ENCODE measurements at regions not wholly inside any gene's neighbourhood (a gene's known extent, or its start where the extent isn't known, plus 50 kb on each side); places are given as distances from the start of the nearest gene placed in this dataset.

GRCh38 chr7:34501156-34501555 lies 156.9 kb upstream of the NPSR1 start:
- no peak for TF ChIP-seq POLR2AphosphoS5 (IDR thresholded peaks at IDR 0.05; ENCODE audit: low read depth)
- no peak for TF ChIP-seq CTCF (IDR thresholded peaks at IDR 0.05; ENCODE audit: insufficient read depth, low read length)
- TF ChIP-seq REST (IDR thresholded peaks at IDR 0.05; ENCODE audit: insufficient replicate concordance, low read depth), result no peak
- TF ChIP-seq GABPA (IDR thresholded peaks at IDR 0.05; ENCODE audit: low read depth), result no peak
- no peak for TF ChIP-seq SPI1 (IDR thresholded peaks at IDR 0.05; ENCODE audit: borderline replicate concordance, low read depth)

All from HL-60 (cell line).